SK-N-SH treated with all-trans-retinoic acid at 6 μM for 48 hours (cell line): ENCODE measurements at regions not wholly inside any gene's neighbourhood (a gene's known extent, or its start where the extent isn't known, plus 50 kb on each side); places are given as distances from the start of the nearest gene placed in this dataset.
"Not testable (repeated sequence)": the region's sequence is repeated elsewhere in the genome, so short reads cannot be mapped to it uniquely, and the experiment has no call there.

Experiments
- ATAC-seq: fragments of 200-7000 bp; cut with Tn5 transposase; 3 replicates; pipeline ENCODE4 v1.9.1; 2020; ENCODE audit warnings: mild to moderate bottlenecking, moderate library complexity
- ARNTL ChIP-seq: fragments of 450-650 bp; formaldehyde crosslinking; IDR thresholded peaks from 2 replicates; pipeline ENCODE4 v1.5.0; 2020; ENCODE audit warnings: low read depth, mild to moderate bottlenecking, moderate library complexity, borderline replicate concordance
- BACH2 ChIP-seq: fragments of 250-450 bp; sonication (Bioruptor Pico); IDR thresholded peaks from 2 replicates; pipeline ENCODE4 v1.9.0; 2021; ENCODE audit warnings: mild to moderate bottlenecking, borderline replicate concordance
- CSDC2 ChIP-seq: fragments of 250-450 bp; sonication (Bioruptor Pico); IDR thresholded peaks from 2 replicates; pipeline ENCODE4 v1.5.0; 2020; ENCODE audit warnings: mild to moderate bottlenecking, moderate library complexity
- CSRNP3 ChIP-seq: fragments of 250-450 bp; sonication (Bioruptor Pico); IDR thresholded peaks from 2 replicates; pipeline ENCODE4 v1.5.1; 2021; ENCODE audit warnings: mild to moderate bottlenecking, moderate library complexity
- ESRRG ChIP-seq: fragments of 250-450 bp; sonication (Bioruptor Pico); IDR thresholded peaks from 2 replicates; pipeline ENCODE4 v1.6.1; 2021; ENCODE audit warnings: mild to moderate bottlenecking
- GLIS3 ChIP-seq: fragments of 250-450 bp; sonication (Bioruptor Pico); IDR thresholded peaks from 2 replicates; pipeline ENCODE4 v1.5.0; 2020; ENCODE audit warnings: mild to moderate bottlenecking, moderate library complexity
- ISL1 ChIP-seq: fragments of 250-450 bp; sonication (Bioruptor Pico); IDR thresholded peaks from 2 replicates; pipeline ENCODE4 v2.1.2; 2022; ENCODE audit warnings: mild to moderate bottlenecking, moderate library complexity
- OSR1 ChIP-seq: fragments of 250-450 bp; sonication (Bioruptor Pico); IDR thresholded peaks from 2 replicates; pipeline ENCODE4 v1.8.0; 2022; ENCODE audit warnings: moderate library complexity, mild to moderate bottlenecking, inconsistent platforms
- POU6F1 ChIP-seq: fragments of 250-450 bp; sonication (Bioruptor Pico); IDR thresholded peaks from 2 replicates; pipeline ENCODE4 v1.8.0; 2021; ENCODE audit warnings: low read depth, mild to moderate bottlenecking, moderate library complexity, borderline replicate concordance
- PPARA ChIP-seq: fragments of 250-450 bp; sonication (Bioruptor Pico); IDR thresholded peaks from 2 replicates; pipeline ENCODE4 v1.5.0; 2020; ENCODE audit warnings: mild to moderate bottlenecking, borderline replicate concordance
- RARB ChIP-seq: fragments of 250-450 bp; sonication (Bioruptor Pico); IDR thresholded peaks from 2 replicates; pipeline ENCODE4 v1.8.0; 2021; ENCODE audit warnings: mild to moderate bottlenecking, moderate library complexity
- SNAI2 ChIP-seq: fragments of 250-450 bp; sonication (Bioruptor Pico); IDR thresholded peaks from 2 replicates; pipeline ENCODE4 v1.5.0; 2020; ENCODE audit warnings: mild to moderate bottlenecking, moderate library complexity
- TCF4 ChIP-seq: fragments of 250-450 bp; sonication (Bioruptor Pico); IDR thresholded peaks from 2 replicates; pipeline ENCODE4 v1.8.0; 2021; ENCODE audit warnings: mild to moderate bottlenecking, moderate library complexity, borderline replicate concordance
- TOX ChIP-seq: fragments of 250-450 bp; sonication (Bioruptor Pico); IDR thresholded peaks from 2 replicates; pipeline ENCODE4 v1.8.0; 2021; ENCODE audit warnings: mild to moderate bottlenecking, moderate library complexity, borderline replicate concordance
- ZC3H10 ChIP-seq: fragments of 250-450 bp; sonication (Bioruptor Pico); IDR thresholded peaks from 2 replicates; pipeline ENCODE4 v1.5.1; 2021; ENCODE audit warnings: mild to moderate bottlenecking, moderate library complexity
- ZFP3 ChIP-seq: fragments of 250-450 bp; sonication (Bioruptor Pico); IDR thresholded peaks from 2 replicates; pipeline ENCODE4 v1.5.0; 2020; ENCODE audit warnings: mild to moderate bottlenecking, moderate library complexity
- ZFP30 ChIP-seq: fragments of 450-650 bp; formaldehyde crosslinking; IDR thresholded peaks from 2 replicates; pipeline ENCODE4 v1.5.0; 2022; ENCODE audit warnings: mild to moderate bottlenecking, moderate library complexity
- ZNF565 ChIP-seq: fragments of 450-650 bp; formaldehyde crosslinking; conservative IDR thresholded peaks from 2 replicates; pipeline ENCODE4 v1.5.0; 2020; ENCODE audit warnings: low read depth, mild to moderate bottlenecking, moderate library complexity
- ZNF70 ChIP-seq: fragments of 450-650 bp; formaldehyde crosslinking; IDR thresholded peaks from 2 replicates; pipeline ENCODE4 v1.5.0; 2020; ENCODE audit warnings: mild to moderate bottlenecking, moderate library complexity
- ZNF8 ChIP-seq: fragments of 450-650 bp; formaldehyde crosslinking; IDR thresholded peaks from 2 replicates; pipeline ENCODE4 v1.5.0; 2020; ENCODE audit warnings: mild to moderate bottlenecking, moderate library complexity
- TF ChIP-seq, protein P1 (sequence below): fragments of 250-450 bp; sonication (Bioruptor Pico); IDR thresholded peaks from 2 replicates; pipeline ENCODE4 v1.5.0; 2020; ENCODE audit warnings: mild to moderate bottlenecking, moderate library complexity
- TF ChIP-seq, protein P2 (sequence below): fragments of 250-450 bp; sonication (Bioruptor Pico); IDR thresholded peaks from 2 replicates; pipeline ENCODE4 v1.8.0; 2020; ENCODE audit warnings: mild to moderate bottlenecking, moderate library complexity, borderline replicate concordance

GRCh38 chr3:73259856-73260255 lies 198.4 kb downstream of the EBLN2 start:
- no peak for TF ChIP-seq PPARA
- TF ChIP-seq, all 23 proteins: peak for 0
- ATAC-seq: no peak

DNA sequence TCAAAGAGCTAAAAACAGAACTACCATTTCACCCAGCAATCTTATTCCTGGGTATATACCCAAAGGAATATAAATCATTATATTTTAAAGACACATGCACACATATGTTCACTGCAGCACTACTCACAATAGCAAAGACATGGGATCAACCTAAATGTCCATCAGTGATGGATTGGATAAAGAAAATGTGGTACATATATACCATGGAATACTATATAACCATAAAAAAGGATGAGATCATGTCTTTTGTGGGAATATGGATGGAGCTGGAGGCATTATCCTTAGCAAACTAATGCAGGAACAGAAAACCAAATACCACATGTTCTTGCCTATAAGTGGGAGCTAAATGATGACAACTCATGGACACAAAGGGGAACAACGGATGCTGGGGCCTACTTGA lies 205.1 kb downstream of the EBLN2 start:
- ATAC-seq: not testable (repeated sequence)

GRCh38 chr3:73269126-73269525 lies 207.7 kb downstream of the EBLN2 start:
- ATAC-seq: not testable (repeated sequence)

More for the DNA sequence above, 205.1 kb downstream of the EBLN2 start:
- peak; percentile 83 for TF ChIP-seq ZNF8 (CRISPR knock-in tag)

GRCh38 chr3:73270839-73271483 lies 209.5 kb downstream of the EBLN2 start:
- TF ChIP-seq CSDC2 (CRISPR knock-in tag): 0 out of 2 replicates have a peak, but pooled peaks have one; percentile 48
- peak; percentile 89 for TF ChIP-seq ISL1 (CRISPR knock-in tag)
- TF ChIP-seq ZFP3 (CRISPR knock-in tag): 0 out of 2 replicates have a peak, but pooled peaks have one; percentile 26
- TF ChIP-seq TCF4 (CRISPR knock-in tag): peak; percentile 69
- TF ChIP-seq, protein P1, sequence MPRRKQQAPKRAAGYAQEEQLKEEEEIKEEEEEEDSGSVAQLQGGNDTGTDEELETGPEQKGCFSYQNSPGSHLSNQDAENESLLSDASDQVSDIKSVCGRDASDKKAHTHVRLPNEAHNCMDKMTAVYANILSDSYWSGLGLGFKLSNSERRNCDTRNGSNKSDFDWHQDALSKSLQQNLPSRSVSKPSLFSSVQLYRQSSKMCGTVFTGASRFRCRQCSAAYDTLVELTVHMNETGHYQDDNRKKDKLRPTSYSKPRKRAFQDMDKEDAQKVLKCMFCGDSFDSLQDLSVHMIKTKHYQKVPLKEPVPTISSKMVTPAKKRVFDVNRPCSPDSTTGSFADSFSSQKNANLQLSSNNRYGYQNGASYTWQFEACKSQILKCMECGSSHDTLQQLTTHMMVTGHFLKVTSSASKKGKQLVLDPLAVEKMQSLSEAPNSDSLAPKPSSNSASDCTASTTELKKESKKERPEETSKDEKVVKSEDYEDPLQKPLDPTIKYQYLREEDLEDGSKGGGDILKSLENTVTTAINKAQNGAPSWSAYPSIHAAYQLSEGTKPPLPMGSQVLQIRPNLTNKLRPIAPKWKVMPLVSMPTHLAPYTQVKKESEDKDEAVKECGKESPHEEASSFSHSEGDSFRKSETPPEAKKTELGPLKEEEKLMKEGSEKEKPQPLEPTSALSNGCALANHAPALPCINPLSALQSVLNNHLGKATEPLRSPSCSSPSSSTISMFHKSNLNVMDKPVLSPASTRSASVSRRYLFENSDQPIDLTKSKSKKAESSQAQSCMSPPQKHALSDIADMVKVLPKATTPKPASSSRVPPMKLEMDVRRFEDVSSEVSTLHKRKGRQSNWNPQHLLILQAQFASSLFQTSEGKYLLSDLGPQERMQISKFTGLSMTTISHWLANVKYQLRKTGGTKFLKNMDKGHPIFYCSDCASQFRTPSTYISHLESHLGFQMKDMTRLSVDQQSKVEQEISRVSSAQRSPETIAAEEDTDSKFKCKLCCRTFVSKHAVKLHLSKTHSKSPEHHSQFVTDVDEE (CRISPR knock-in tag): peak; percentile 81; the same call in 1 of the 2 replicates
- TF ChIP-seq TOX (CRISPR knock-in tag): no peak
- 0 out of 2 replicates have a peak, but pooled peaks have one; percentile 3 for TF ChIP-seq GLIS3
- no peak for TF ChIP-seq ZNF70 (CRISPR knock-in tag)
- no peak for TF ChIP-seq ESRRG
- peak; percentile 43; the same call in 1 of the 2 replicates for TF ChIP-seq ZNF8 (CRISPR knock-in tag)
- TF ChIP-seq ARNTL (CRISPR knock-in tag): no peak
- no peak for TF ChIP-seq ZFP30 (CRISPR knock-in tag)
- no peak for TF ChIP-seq SNAI2 (CRISPR knock-in tag)
- TF ChIP-seq ZC3H10 (CRISPR knock-in tag): no peak
- TF ChIP-seq OSR1 (CRISPR knock-in tag): no peak
- no peak for TF ChIP-seq RARB
- TF ChIP-seq, protein P2, sequence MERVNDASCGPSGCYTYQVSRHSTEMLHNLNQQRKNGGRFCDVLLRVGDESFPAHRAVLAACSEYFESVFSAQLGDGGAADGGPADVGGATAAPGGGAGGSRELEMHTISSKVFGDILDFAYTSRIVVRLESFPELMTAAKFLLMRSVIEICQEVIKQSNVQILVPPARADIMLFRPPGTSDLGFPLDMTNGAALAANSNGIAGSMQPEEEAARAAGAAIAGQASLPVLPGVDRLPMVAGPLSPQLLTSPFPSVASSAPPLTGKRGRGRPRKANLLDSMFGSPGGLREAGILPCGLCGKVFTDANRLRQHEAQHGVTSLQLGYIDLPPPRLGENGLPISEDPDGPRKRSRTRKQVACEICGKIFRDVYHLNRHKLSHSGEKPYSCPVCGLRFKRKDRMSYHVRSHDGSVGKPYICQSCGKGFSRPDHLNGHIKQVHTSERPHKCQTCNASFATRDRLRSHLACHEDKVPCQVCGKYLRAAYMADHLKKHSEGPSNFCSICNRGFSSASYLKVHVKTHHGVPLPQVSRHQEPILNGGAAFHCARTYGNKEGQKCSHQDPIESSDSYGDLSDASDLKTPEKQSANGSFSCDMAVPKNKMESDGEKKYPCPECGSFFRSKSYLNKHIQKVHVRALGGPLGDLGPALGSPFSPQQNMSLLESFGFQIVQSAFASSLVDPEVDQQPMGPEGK (CRISPR knock-in tag): no peak
- ATAC-seq: peak; percentile 94

DNA sequence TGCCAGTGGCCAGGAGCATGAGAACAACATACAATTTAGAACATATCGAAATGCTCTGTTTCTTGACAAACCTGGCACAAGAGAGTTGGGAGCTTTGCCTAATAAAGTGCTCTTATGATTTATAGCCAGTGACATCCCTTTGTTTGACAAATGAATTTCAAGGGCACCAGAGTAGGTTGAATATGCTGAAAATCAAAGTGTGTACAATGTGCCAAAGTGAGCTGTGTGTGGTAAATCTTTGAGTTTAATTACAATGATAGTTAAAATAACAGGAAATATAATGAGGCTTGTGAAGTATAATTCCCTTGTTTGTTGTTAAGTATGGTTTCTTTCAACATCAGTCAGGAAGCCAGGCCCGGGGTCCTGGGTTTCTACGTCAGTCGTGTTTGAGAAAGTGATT lies 211.9 kb downstream of the EBLN2 start:
- ATAC-seq: no peak
- TF ChIP-seq ESRRG: no peak
- no peak for TF ChIP-seq POU6F1 (CRISPR knock-in tag)
- no peak for TF ChIP-seq RARB
- no peak for TF ChIP-seq TCF4 (CRISPR knock-in tag)
- no peak for TF ChIP-seq BACH2 (CRISPR knock-in tag)
- no peak for TF ChIP-seq TOX (CRISPR knock-in tag)
- no peak for TF ChIP-seq ISL1 (CRISPR knock-in tag)
- no peak for TF ChIP-seq PPARA
- TF ChIP-seq CSRNP3 (CRISPR knock-in tag): no peak
- TF ChIP-seq, protein P1 (CRISPR knock-in tag): no peak
- TF ChIP-seq GLIS3: no peak
- no peak for TF ChIP-seq ZC3H10 (CRISPR knock-in tag)
- TF ChIP-seq SNAI2 (CRISPR knock-in tag): no peak
- no peak for TF ChIP-seq ZNF565 (CRISPR knock-in tag)
- TF ChIP-seq ARNTL (CRISPR knock-in tag): no peak
- no peak for TF ChIP-seq CSDC2 (CRISPR knock-in tag)
- no peak for TF ChIP-seq ZNF70 (CRISPR knock-in tag)
- no peak for TF ChIP-seq OSR1 (CRISPR knock-in tag)
